GM12864 (cell line): ENCODE measurements at regions not wholly inside any gene's neighbourhood (a gene's known extent, or its start where the extent isn't known, plus 50 kb on each side); places are given as distances from the start of the nearest gene placed in this dataset.

ENCODE experiments used
- DNase-seq: peaks from one replicate; pipeline ENCODE4 v3.0.0-alpha.2; 2011; ENCODE audit warnings: low read depth
- H3K4me3 ChIP-seq: 2 replicates; pipeline ENCODE4 v1.5.1; 2011; ENCODE audit warnings: mild to moderate bottlenecking, low read depth, low read length, control low read depth
- TF ChIP-seq, protein P1 (sequence below): IDR thresholded peaks from 2 replicates; pipeline ENCODE4 v1.5.1; 2011; ENCODE audit warnings: low read depth, mild to moderate bottlenecking, moderate library complexity, low read length, control low read depth, inconsistent platforms; ENCODE audit errors: missing control alignments

- TF ChIP-seq, protein P1, sequence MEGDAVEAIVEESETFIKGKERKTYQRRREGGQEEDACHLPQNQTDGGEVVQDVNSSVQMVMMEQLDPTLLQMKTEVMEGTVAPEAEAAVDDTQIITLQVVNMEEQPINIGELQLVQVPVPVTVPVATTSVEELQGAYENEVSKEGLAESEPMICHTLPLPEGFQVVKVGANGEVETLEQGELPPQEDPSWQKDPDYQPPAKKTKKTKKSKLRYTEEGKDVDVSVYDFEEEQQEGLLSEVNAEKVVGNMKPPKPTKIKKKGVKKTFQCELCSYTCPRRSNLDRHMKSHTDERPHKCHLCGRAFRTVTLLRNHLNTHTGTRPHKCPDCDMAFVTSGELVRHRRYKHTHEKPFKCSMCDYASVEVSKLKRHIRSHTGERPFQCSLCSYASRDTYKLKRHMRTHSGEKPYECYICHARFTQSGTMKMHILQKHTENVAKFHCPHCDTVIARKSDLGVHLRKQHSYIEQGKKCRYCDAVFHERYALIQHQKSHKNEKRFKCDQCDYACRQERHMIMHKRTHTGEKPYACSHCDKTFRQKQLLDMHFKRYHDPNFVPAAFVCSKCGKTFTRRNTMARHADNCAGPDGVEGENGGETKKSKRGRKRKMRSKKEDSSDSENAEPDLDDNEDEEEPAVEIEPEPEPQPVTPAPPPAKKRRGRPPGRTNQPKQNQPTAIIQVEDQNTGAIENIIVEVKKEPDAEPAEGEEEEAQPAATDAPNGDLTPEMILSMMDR = no peak
- DNase-seq = no peak
Observed at GRCh38 chr4:34105311-34105710, 2139.0 kb downstream of the ARAP2 start.

GRCh38 chr4:34108391-34108790 is 2135.9 kb downstream of the ARAP2 start:
- no peak for DNase-seq

More at GRCh38 chr4:34105311-34105710, 2139.0 kb downstream of the ARAP2 start:
- H3K4me3 ChIP-seq = no peak overlapping the region

GRCh38 chr4:34112573-34112972 is 2131.7 kb downstream of the ARAP2 start:
- TF ChIP-seq, protein P1 = no peak
- no peak overlapping the region for H3K4me3 ChIP-seq
- DNase-seq = no peak

More at GRCh38 chr4:34108391-34108790, 2135.9 kb downstream of the ARAP2 start:
- TF ChIP-seq, protein P1 = no peak
- no peak overlapping the region for H3K4me3 ChIP-seq

- H3K4me3 ChIP-seq = no peak overlapping the region
- TF ChIP-seq, protein P1 = no peak
- DNase-seq = no peak
Observed at GRCh38 chr4:34138385-34138784, 2105.9 kb downstream of the ARAP2 start.

DNA sequence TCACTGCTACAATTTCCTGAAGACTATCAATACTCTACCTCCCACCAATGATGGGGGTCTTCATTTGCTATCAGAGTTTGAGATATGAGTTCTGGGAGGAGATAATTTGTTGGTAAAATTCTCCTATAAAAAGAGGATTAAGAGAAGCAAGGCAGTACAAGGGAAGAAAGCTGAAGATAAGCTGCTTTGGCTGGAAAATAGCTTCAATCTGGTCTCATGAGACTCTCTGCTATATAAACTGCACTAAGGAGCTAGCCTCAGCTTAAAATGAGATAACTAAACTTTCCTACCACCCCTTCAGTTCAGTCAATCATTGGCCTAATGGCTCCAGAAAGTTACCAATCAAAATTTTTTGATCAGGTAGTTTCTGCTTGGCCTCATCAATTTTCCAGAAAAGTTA is 2105.0 kb downstream of the ARAP2 start:
- no peak for DNase-seq
- TF ChIP-seq, protein P1 = no peak
- no peak overlapping the region for H3K4me3 ChIP-seq

DNA sequence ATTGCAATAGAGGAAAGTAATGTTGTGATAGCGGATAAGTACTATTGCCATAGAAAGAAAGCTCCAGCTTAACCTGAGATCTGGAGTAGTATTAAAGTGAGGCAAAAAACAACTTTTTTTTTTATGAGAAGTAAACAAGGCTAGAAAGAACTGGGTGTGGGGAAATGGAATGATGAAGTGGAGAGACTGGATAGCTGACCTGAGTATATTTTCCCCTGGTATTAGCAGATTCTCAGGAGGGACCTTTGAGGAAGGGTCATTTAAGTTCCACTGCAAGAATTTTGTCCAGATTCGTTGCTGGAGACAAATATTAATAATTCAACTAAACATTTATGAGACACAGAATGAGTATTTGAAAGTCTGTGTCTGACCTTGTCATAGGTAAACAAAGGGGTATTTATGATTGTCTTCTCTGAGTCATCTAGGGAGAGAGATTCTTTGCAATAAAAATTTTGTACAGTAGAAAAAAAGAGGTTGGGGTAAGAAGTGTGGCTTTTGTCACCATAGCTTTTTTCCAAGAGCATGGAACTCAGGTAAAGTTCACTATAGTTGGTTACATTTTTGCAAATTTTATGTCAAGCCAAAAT is 2095.9 kb downstream of the ARAP2 start:
- DNase-seq = no peak
- no peak overlapping the region for H3K4me3 ChIP-seq
- TF ChIP-seq, protein P1 = no peak

DNA sequence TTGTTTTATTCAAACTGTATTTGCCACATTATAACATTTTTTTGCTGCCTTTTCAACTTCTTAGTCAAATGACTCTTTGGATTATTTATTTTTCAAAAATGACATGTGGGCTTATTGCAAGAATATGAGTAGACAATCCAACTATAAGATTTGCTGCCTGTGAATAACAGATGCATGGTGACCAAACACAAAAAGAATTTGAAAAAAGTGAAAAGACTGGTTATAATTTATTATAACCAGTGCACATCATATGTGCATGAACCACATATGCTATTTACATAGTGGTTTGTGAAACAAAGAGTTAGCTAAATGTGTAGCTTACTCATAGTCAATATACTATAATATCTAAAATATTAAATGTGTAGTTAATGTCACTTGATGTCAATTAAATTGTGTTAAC is 2086.8 kb downstream of the ARAP2 start:
- DNase-seq = no peak

More for the DNA sequence above, 2086.8 kb downstream of the ARAP2 start:
- TF ChIP-seq, protein P1 = no peak
- no peak overlapping the region for H3K4me3 ChIP-seq
